GM18507 (cell line): ENCODE measurements at regions not wholly inside any gene's neighbourhood (a gene's known extent, or its start where the extent isn't known, plus 50 kb on each side); places are given as distances from the start of the nearest gene placed in this dataset.
A peak's percentile ranks its signal among the peaks of the same experiment; 100 is the strongest.

Experiments
- DNase-seq: peaks from one replicate; pipeline ENCODE4 v3.0.0; 2011; ENCODE audit warnings: low read depth; ENCODE audit not compliant: insufficient read length; ENCODE audit errors: extremely low spot score
- FAIRE-seq: peaks from 2 replicates; lab custom pipeline; 2011; peaks lifted over from hg19 to GRCh38; lab: Jason Lieb, UNC

GRCh38 chr11:32039149-32039548, 51.7 kb upstream of the RCN1 start:
- DNase-seq = no peak
- FAIRE-seq = no peak

- DNase-seq (no peak), FAIRE-seq (no peak)
Observed at GRCh38 chr11:32034680-32035079, 56.2 kb upstream of the RCN1 start.

- FAIRE-seq (no peak), DNase-seq (no peak)
Observed at GRCh38 chr11:32034149-32034548, 56.7 kb upstream of the RCN1 start.

GRCh38 chr11:32033491-32033890, 57.4 kb upstream of the RCN1 start:
- DNase-seq (no peak), FAIRE-seq (no peak)

GRCh38 chr11:32033067-32033466, 57.8 kb upstream of the RCN1 start:
- DNase-seq (no peak), FAIRE-seq (no peak)

GRCh38 chr11:32032478-32032877, 58.4 kb upstream of the RCN1 start:
- FAIRE-seq (no peak), DNase-seq (no peak)

- FAIRE-seq = no peak
Observed at GRCh38 chr11:32032052-32032451, 58.8 kb upstream of the RCN1 start.

GRCh38 chr11:32030875-32031503, 59.9 kb upstream of the RCN1 start:
- DNase-seq = no peak
- no peak for FAIRE-seq

More at GRCh38 chr11:32032052-32032451, 58.8 kb upstream of the RCN1 start:
- no peak for DNase-seq

- DNase-seq (no peak), FAIRE-seq (no peak)
Observed at GRCh38 chr11:32029721-32030120, 61.2 kb upstream of the RCN1 start.

- FAIRE-seq = no peak
- DNase-seq = no peak
Observed at GRCh38 chr11:32028201-32028600, 62.7 kb upstream of the RCN1 start.

- FAIRE-seq (no peak), DNase-seq (no peak)
Observed at GRCh38 chr11:32026766-32027165, 64.1 kb upstream of the RCN1 start.

GRCh38 chr11:32024948-32025347, 65.9 kb upstream of the RCN1 start:
- FAIRE-seq = no peak
- no peak for DNase-seq

GRCh38 chr11:32023370-32024305, 67.2 kb upstream of the RCN1 start:
- no peak for DNase-seq
- no peak for FAIRE-seq

GRCh38 chr11:32018672-32019071, 72.2 kb upstream of the RCN1 start:
- FAIRE-seq = no peak
- no peak for DNase-seq

GRCh38 chr11:32016111-32016510, 74.8 kb upstream of the RCN1 start:
- FAIRE-seq (no peak), DNase-seq (no peak)

- no peak for DNase-seq
- no peak for FAIRE-seq
Observed at GRCh38 chr11:32015427-32015826, 75.4 kb upstream of the RCN1 start.

GRCh38 chr11:32013603-32014002, 77.3 kb upstream of the RCN1 start:
- FAIRE-seq (no peak), DNase-seq (no peak)

GRCh38 chr11:32012049-32012448, 78.8 kb upstream of the RCN1 start:
- FAIRE-seq = no peak
- no peak for DNase-seq

GRCh38 chr11:32008880-32009551, 81.9 kb upstream of the RCN1 start:
- no peak for DNase-seq
- FAIRE-seq = no peak

GRCh38 chr11:32006799-32007388, 84.0 kb upstream of the RCN1 start:
- FAIRE-seq (peak; percentile 83), DNase-seq (no peak)
